ENCODE measurements at regions not wholly inside any gene's neighbourhood (a gene's known extent, or its start where the extent isn't known, plus 50 kb on each side); places are given as distances from the start of the nearest gene placed in this dataset.

GRCh38 chr17:72477491-72477890, 356.7 kb downstream of the SOX9 start:
- H3K36me3 Mint-ChIP-seq: no peaks in the 10 kb centered on the region
- H3K9me3 Mint-ChIP-seq: peaks cover 0 to 3% (median 0%) of the 10 kb centered on the region in 3 donors
- no peak overlapping the region for H3K4me3 Mint-ChIP-seq
- peaks cover 0 to 1% (median 0%) of the 10 kb centered on the region in 3 donors for H3K4me1 Mint-ChIP-seq
- no peak overlapping the region for H3K27ac Mint-ChIP-seq
- peaks cover 6% of the 10 kb centered on the region for H3K27me3 Mint-ChIP-seq

- H3K9me3 Mint-ChIP-seq: peaks cover 0 to 9% (median 0%) of the 10 kb centered on the region in 3 donors
- H3K27ac Mint-ChIP-seq: no peak overlapping the region
- H3K4me3 Mint-ChIP-seq: no peak overlapping the region
- peaks cover 8% of the 10 kb centered on the region for H3K27me3 Mint-ChIP-seq
- H3K36me3 Mint-ChIP-seq: no peaks in the 10 kb centered on the region
- H3K4me1 Mint-ChIP-seq: peaks cover 0 to 1% (median 0%) of the 10 kb centered on the region in 3 donors
Observed at GRCh38 chr17:72479113-72479512, 358.3 kb downstream of the SOX9 start.

GRCh38 chr17:72481572-72481971, 360.8 kb downstream of the SOX9 start:
- no peak overlapping the region for H3K27ac Mint-ChIP-seq
- no peaks in the 10 kb centered on the region for H3K36me3 Mint-ChIP-seq
- H3K27me3 Mint-ChIP-seq: peaks cover 8% of the 10 kb centered on the region
- peaks cover 0 to 6% (median 0%) of the 10 kb centered on the region in 3 donors for H3K9me3 Mint-ChIP-seq
- H3K4me3 Mint-ChIP-seq: no peak overlapping the region
- H3K4me1 Mint-ChIP-seq: no peaks in the 10 kb centered on the region

GRCh38 chr17:72485596-72485995, 364.8 kb downstream of the SOX9 start:
- H3K27ac Mint-ChIP-seq: no peak overlapping the region
- H3K36me3 Mint-ChIP-seq: peaks cover 2% of the 10 kb centered on the region
- H3K27me3 Mint-ChIP-seq: peaks cover 4% of the 10 kb centered on the region
- H3K4me3 Mint-ChIP-seq: no peak overlapping the region
- H3K9me3 Mint-ChIP-seq: peaks cover 3 to 11% (median 6%) of the 10 kb centered on the region in 3 donors
- H3K4me1 Mint-ChIP-seq: no peaks in the 10 kb centered on the region

GRCh38 chr17:72486806-72487205, 366.0 kb downstream of the SOX9 start:
- no peaks in the 10 kb centered on the region for H3K4me1 Mint-ChIP-seq
- peaks cover 2% of the 10 kb centered on the region for H3K36me3 Mint-ChIP-seq
- H3K4me3 Mint-ChIP-seq: no peak overlapping the region
- H3K9me3 Mint-ChIP-seq: peaks cover 3 to 11% (median 8%) of the 10 kb centered on the region in 3 donors
- H3K27me3 Mint-ChIP-seq: peaks cover 4% of the 10 kb centered on the region
- H3K27ac Mint-ChIP-seq: no peak overlapping the region

- H3K27me3 Mint-ChIP-seq: peaks cover 3% of the 10 kb centered on the region
- peaks cover 2% of the 10 kb centered on the region for H3K36me3 Mint-ChIP-seq
- no peak overlapping the region for H3K27ac Mint-ChIP-seq
- H3K4me3 Mint-ChIP-seq: no peak overlapping the region
- no peaks in the 10 kb centered on the region for H3K4me1 Mint-ChIP-seq
- peaks cover 3 to 14% (median 10%) of the 10 kb centered on the region in 3 donors for H3K9me3 Mint-ChIP-seq
Observed at GRCh38 chr17:72487731-72488494, 367.1 kb downstream of the SOX9 start.

GRCh38 chr17:72488555-72489271, 367.9 kb downstream of the SOX9 start:
- Mint-ChIP-seq H3K27me3 (peaks cover 2% of the 10 kb centered on the region), H3K4me3 (no peak overlapping the region), H3K27ac (no peak overlapping the region), H3K36me3 (peaks cover 2% of the 10 kb centered on the region), H3K9me3 (peaks cover 3 to 14% (median 6%) of the 10 kb centered on the region in 3 donors), H3K4me1 (no peaks in the 10 kb centered on the region)

- Mint-ChIP-seq H3K36me3 (peaks cover 2% of the 10 kb centered on the region), H3K27ac (no peak overlapping the region), H3K9me3 (peaks cover 3 to 14% (median 6%) of the 10 kb centered on the region in 3 donors), H3K4me1 (no peaks in the 10 kb centered on the region), H3K4me3 (no peak overlapping the region), H3K27me3 (peaks cover 2% of the 10 kb centered on the region)
Observed at GRCh38 chr17:72489272-72489641, 368.4 kb downstream of the SOX9 start.

GRCh38 chr17:72491102-72491501, 370.3 kb downstream of the SOX9 start:
- Mint-ChIP-seq H3K4me3 (no peak overlapping the region), H3K9me3 (peaks cover 3 to 14% (median 6%) of the 10 kb centered on the region in 3 donors)

GRCh38 chr17:72492494-72492893, 371.7 kb downstream of the SOX9 start:
- H3K4me1 Mint-ChIP-seq: no peaks in the 10 kb centered on the region
- H3K27ac Mint-ChIP-seq: no peak overlapping the region
- H3K36me3 Mint-ChIP-seq: peaks cover 2% of the 10 kb centered on the region
- H3K9me3 Mint-ChIP-seq: peaks cover 3 to 14% (median 6%) of the 10 kb centered on the region in 3 donors
- no peak overlapping the region for H3K4me3 Mint-ChIP-seq
- H3K27me3 Mint-ChIP-seq: peaks cover 2% of the 10 kb centered on the region

More at GRCh38 chr17:72491102-72491501, 370.3 kb downstream of the SOX9 start:
- Mint-ChIP-seq H3K4me1 (no peaks in the 10 kb centered on the region), H3K27me3 (peaks cover 2% of the 10 kb centered on the region), H3K36me3 (peaks cover 2% of the 10 kb centered on the region), H3K27ac (no peak overlapping the region)

- no peak overlapping the region for H3K4me3 Mint-ChIP-seq
- H3K4me1 Mint-ChIP-seq: no peaks in the 10 kb centered on the region
- H3K27me3 Mint-ChIP-seq: peaks cover 2% of the 10 kb centered on the region
- no peak overlapping the region for H3K27ac Mint-ChIP-seq
- H3K36me3 Mint-ChIP-seq: peaks cover 2% of the 10 kb centered on the region
- H3K9me3 Mint-ChIP-seq: peaks cover 3 to 14% (median 6%) of the 10 kb centered on the region in 3 donors
Observed at GRCh38 chr17:72492941-72493340, 372.1 kb downstream of the SOX9 start.

- Mint-ChIP-seq H3K9me3 (peaks cover 3 to 8% (median 6%) of the 10 kb centered on the region in 3 donors), H3K27ac (no peak overlapping the region), H3K4me1 (no peaks in the 10 kb centered on the region), H3K4me3 (no peak overlapping the region), H3K36me3 (no peaks in the 10 kb centered on the region), H3K27me3 (no peaks in the 10 kb centered on the region)
Observed at GRCh38 chr17:72494566-72494965, 373.7 kb downstream of the SOX9 start.

- H3K27me3 Mint-ChIP-seq: no peaks in the 10 kb centered on the region
- H3K36me3 Mint-ChIP-seq: peaks cover 2% of the 10 kb centered on the region
- no peaks in the 10 kb centered on the region for H3K4me1 Mint-ChIP-seq
- H3K4me3 Mint-ChIP-seq: no peak overlapping the region
- no peak overlapping the region for H3K27ac Mint-ChIP-seq
- H3K9me3 Mint-ChIP-seq: peaks cover 0 to 5% (median 3%) of the 10 kb centered on the region in 3 donors
Observed at GRCh38 chr17:72496461-72496860, 375.6 kb downstream of the SOX9 start.

GRCh38 chr17:72497915-72498314, 377.1 kb downstream of the SOX9 start:
- H3K27ac Mint-ChIP-seq: no peak overlapping the region
- H3K9me3 Mint-ChIP-seq: peaks cover 0 to 2% (median 0%) of the 10 kb centered on the region in 3 donors
- H3K4me3 Mint-ChIP-seq: no peak overlapping the region
- peaks cover 2% of the 10 kb centered on the region for H3K27me3 Mint-ChIP-seq
- no peaks in the 10 kb centered on the region for H3K4me1 Mint-ChIP-seq
- peaks cover 2% of the 10 kb centered on the region for H3K36me3 Mint-ChIP-seq

- Mint-ChIP-seq H3K4me3 (no peak overlapping the region), H3K27me3 (peaks cover 2% of the 10 kb centered on the region), H3K27ac (no peak overlapping the region), H3K9me3 (peaks cover 0 to 2% (median 0%) of the 10 kb centered on the region in 3 donors), H3K4me1 (no peaks in the 10 kb centered on the region), H3K36me3 (peaks cover 4% of the 10 kb centered on the region)
Observed at GRCh38 chr17:72498364-72499210, 377.8 kb downstream of the SOX9 start.

Measured in IgD-negative memory B cell (primary cell).